ENCODE measurements at regions not wholly inside any gene's neighbourhood (a gene's known extent, or its start where the extent isn't known, plus 50 kb on each side); places are given as distances from the start of the nearest gene placed in this dataset.

- no peak for DNase-seq
- Histone ChIP-seq H3K9me3 (no peaks in the 10 kb centered on the region), H3K36me3 (no peaks in the 10 kb centered on the region), H3K4me1 (no peaks in the 10 kb centered on the region), H3K27me3 (no peaks in the 10 kb centered on the region), H3K4me3 (ENCODE audit: low read depth, low read length) (no peak overlapping the region)
- no peak for TF ChIP-seq CTCF (IDR thresholded peaks at IDR 0.05; ENCODE audit: low read depth, low read length)
These were observed 2806.7 kb downstream of the PCDH9 start for GRCh38 chr13:64423467-64423866.

- no peaks in the 10 kb centered on the region for H3K9me3 ChIP-seq
- H3K27me3 ChIP-seq: no peaks in the 10 kb centered on the region
- H3K4me3 ChIP-seq (ENCODE audit: low read depth, low read length): no peak overlapping the region
- peaks cover 5% of the 10 kb centered on the region; the same call in 1 of the 2 replicates for H3K4me1 ChIP-seq
- no peak for DNase-seq
- no peaks in the 10 kb centered on the region for H3K36me3 ChIP-seq
- TF ChIP-seq CTCF (IDR thresholded peaks at IDR 0.05; ENCODE audit: low read depth, low read length): no peak
These were observed 2810.0 kb downstream of the PCDH9 start for GRCh38 chr13:64420181-64420580.

GRCh38 chr13:64417581-64417980 is 2812.6 kb downstream of the PCDH9 start:
- DNase-seq: no peak
- H3K27me3 ChIP-seq: no peaks in the 10 kb centered on the region
- H3K9me3 ChIP-seq: no peaks in the 10 kb centered on the region
- no peaks in the 10 kb centered on the region for H3K36me3 ChIP-seq
- no peak overlapping the region for H3K4me3 ChIP-seq (ENCODE audit: low read depth, low read length)
- peaks cover 5% of the 10 kb centered on the region; the same call in 1 of the 2 replicates for H3K4me1 ChIP-seq
- TF ChIP-seq CTCF (IDR thresholded peaks at IDR 0.05; ENCODE audit: low read depth, low read length): no peak

GRCh38 chr13:64414381-64414780 is 2815.8 kb downstream of the PCDH9 start:
- Histone ChIP-seq H3K9me3 (no peaks in the 10 kb centered on the region), H3K27me3 (no peaks in the 10 kb centered on the region), H3K36me3 (no peaks in the 10 kb centered on the region), H3K4me1 (peaks cover 5% of the 10 kb centered on the region; the same call in 1 of the 2 replicates), H3K4me3 (ENCODE audit: low read depth, low read length) (no peak overlapping the region)
- no peak for DNase-seq
- TF ChIP-seq CTCF (IDR thresholded peaks at IDR 0.05; ENCODE audit: low read depth, low read length): no peak

GRCh38 chr13:64413529-64413928 is 2816.6 kb downstream of the PCDH9 start:
- Histone ChIP-seq H3K9me3 (no peaks in the 10 kb centered on the region), H3K4me3 (ENCODE audit: low read depth, low read length) (no peak overlapping the region), H3K27me3 (no peaks in the 10 kb centered on the region), H3K4me1 (peaks cover 5% of the 10 kb centered on the region; the same call in 1 of the 2 replicates), H3K36me3 (no peaks in the 10 kb centered on the region)
- no peak for TF ChIP-seq CTCF (IDR thresholded peaks at IDR 0.05; ENCODE audit: low read depth, low read length)
- no peak for DNase-seq

- no peaks in the 10 kb centered on the region for H3K4me1 ChIP-seq
These were observed 2819.7 kb downstream of the PCDH9 start for GRCh38 chr13:64410276-64411053.

More at GRCh38 chr13:64410276-64411053, 2819.7 kb downstream of the PCDH9 start:
- Histone ChIP-seq H3K36me3 (no peaks in the 10 kb centered on the region), H3K9me3 (no peaks in the 10 kb centered on the region), H3K27me3 (no peaks in the 10 kb centered on the region), H3K4me3 (ENCODE audit: low read depth, low read length) (no peak overlapping the region)
- no peak for TF ChIP-seq CTCF (IDR thresholded peaks at IDR 0.05; ENCODE audit: low read depth, low read length)
- no peak for DNase-seq

Data from BE2C (cell line).